Ovary (tissue), 7 donors: ENCODE measurements at regions not wholly inside any gene's neighbourhood (a gene's known extent, or its start where the extent isn't known, plus 50 kb on each side); places are given as distances from the start of the nearest gene placed in this dataset.

Experiments
- DNase-seq, 5 donors: peaks; one replicate each; pipeline ENCODE4 v3.0.0-alpha.2; 2019 to 2020
- H3K27ac ChIP-seq, 2 donors: fragments of 200-600 bp; one replicate each; pipeline versions ENCODE4 v1.5.1 to v1.8.0; 2019 to 2022
- H3K27me3 ChIP-seq: fragments of 200-600 bp; one replicate; pipeline ENCODE4 v1.8.0; 2022
- H3K36me3 ChIP-seq: fragments of 200-600 bp; sonication (generic); one replicate; pipeline ENCODE4 v1.5.1; 2019
- H3K4me1 ChIP-seq: one replicate; pipeline ENCODE4 v1.8.1; 2013; ENCODE audit warnings: mild to moderate bottlenecking, moderate library complexity; ENCODE audit not compliant: insufficient read depth
- H3K4me3 ChIP-seq: fragments of 200-600 bp; sonication (generic); one replicate; pipeline ENCODE4 v1.5.1; 2017
- H3K9me3 ChIP-seq, 2 donors: fragments of 200-600 bp in 1 of 2; sonication (generic) in 1 of 2; one replicate each; pipeline versions ENCODE4 v1.5.1 to v1.8.1; 2013 to 2019; ENCODE audit warnings: mild to moderate bottlenecking in 1 of 2, moderate library complexity in 1 of 2
- EP300 ChIP-seq: sonication (generic); formaldehyde crosslinking; IDR thresholded peaks from one replicate; pipeline ENCODE4 v1.6.1; 2017; ENCODE audit warnings: antibody characterized with exemption
- POLR2A ChIP-seq: fragments of 450-650 bp; IDR thresholded peaks from one replicate; pipeline ENCODE4 v1.6.1; 2017; ENCODE audit warnings: antibody characterized with exemption, mild to moderate bottlenecking, moderate library complexity
- WGBS, 3 donors: extraction: QIAGEN DNeasy Blood & Tissue Kit in 1 of 3; methylation state at CpG; one replicate each; pipeline versions ENCODE4 v1.1.5 to v1.1.7; 2013 to 2017; 5-methylcytosine and 5-hydroxymethylcytosine counted together
- intact Hi-C, 4 donors: fragments of 100-400 bp; cut with DNase I; formaldehyde crosslinking; loops; one replicate each; pipeline versions ENCODE4 v1.11.0 to v1.15.1; 2022 to 2023
- TF ChIP-seq, protein P1 (sequence below), 3 donors: fragments of 450-650 bp in 2 of 3; fragments of 200-600 bp in 1 of 3; IDR thresholded peaks; one replicate each; pipeline versions ENCODE4 v1.5.1 to v1.8.0; 2016 to 2022; ENCODE audit warnings: antibody characterized with exemption in 3 of 3, mild to moderate bottlenecking in 1 of 3
- donor health status: DM: no; HTN: no; CAD: no; lungs with moderate emphysema.
- donor health status: DM: no; HTN: no; CAD: no.
- donor health status: Bipolar disorder and iron deficiency.
- donor health status: DM: no; HTN: no; CAD: no.
- donor health status: DM: yes; HTN: yes; CAD: no.

DNA sequence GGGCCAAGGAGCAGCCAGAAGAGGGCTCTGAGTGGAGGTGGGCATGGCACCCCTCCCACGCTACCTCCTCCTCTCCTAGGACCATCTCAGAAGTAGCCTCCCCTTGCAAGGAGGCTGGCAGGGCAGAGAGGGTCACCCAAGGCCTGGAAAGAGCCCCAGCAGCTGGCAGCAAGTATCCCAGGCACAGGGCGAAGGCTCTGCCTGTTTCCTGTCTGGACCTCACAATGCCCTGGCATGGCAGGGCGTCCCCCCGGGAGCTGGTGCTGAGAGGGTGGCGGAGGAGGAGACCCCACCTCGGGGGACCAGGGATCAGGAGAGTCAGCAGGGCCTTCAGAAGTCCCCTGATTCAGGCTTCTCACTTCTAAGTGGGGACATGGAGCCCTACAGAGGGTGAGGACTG lies 66.2 kb upstream of the TAF1B start:
- TF ChIP-seq EP300 = no peak
- no peak for TF ChIP-seq POLR2A
- TF ChIP-seq, protein P1, sequence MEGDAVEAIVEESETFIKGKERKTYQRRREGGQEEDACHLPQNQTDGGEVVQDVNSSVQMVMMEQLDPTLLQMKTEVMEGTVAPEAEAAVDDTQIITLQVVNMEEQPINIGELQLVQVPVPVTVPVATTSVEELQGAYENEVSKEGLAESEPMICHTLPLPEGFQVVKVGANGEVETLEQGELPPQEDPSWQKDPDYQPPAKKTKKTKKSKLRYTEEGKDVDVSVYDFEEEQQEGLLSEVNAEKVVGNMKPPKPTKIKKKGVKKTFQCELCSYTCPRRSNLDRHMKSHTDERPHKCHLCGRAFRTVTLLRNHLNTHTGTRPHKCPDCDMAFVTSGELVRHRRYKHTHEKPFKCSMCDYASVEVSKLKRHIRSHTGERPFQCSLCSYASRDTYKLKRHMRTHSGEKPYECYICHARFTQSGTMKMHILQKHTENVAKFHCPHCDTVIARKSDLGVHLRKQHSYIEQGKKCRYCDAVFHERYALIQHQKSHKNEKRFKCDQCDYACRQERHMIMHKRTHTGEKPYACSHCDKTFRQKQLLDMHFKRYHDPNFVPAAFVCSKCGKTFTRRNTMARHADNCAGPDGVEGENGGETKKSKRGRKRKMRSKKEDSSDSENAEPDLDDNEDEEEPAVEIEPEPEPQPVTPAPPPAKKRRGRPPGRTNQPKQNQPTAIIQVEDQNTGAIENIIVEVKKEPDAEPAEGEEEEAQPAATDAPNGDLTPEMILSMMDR (IDR thresholded peaks at IDR 0.05) = no peak
- no peak overlapping the region for H3K4me3 ChIP-seq
- no peaks in the 10 kb centered on the region for H3K27me3 ChIP-seq
- H3K9me3 ChIP-seq = no peaks in the 10 kb centered on the region
- no peaks in the 10 kb centered on the region for H3K4me1 ChIP-seq
- H3K27ac ChIP-seq = no peak overlapping the region
- intact Hi-C loops = no loop called here
- WGBS, 3 donors = 90 to 93% (median 91%) methylated on average over 5 to 6 of the region's 6 CpGs
- H3K36me3 ChIP-seq = no peaks in the 10 kb centered on the region
- no peak for DNase-seq

DNA sequence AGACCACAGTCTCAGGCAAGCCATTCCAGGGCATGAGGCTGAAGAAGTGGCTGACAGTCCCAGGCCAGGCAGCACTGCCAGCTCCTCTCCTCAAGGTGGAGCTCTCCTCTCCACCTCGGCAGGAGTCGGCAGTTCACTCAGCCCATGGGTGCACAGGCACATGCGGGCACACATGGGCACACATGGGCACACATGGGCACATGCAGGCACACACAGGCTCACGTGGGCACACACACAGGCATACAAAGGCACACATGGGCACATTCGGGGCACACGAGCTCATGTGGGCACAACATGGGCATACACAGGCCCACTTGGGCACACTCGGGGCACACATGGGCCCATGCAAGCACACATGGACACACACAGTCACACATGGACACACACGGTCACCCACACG lies 65.3 kb upstream of the TAF1B start:
- no peak overlapping the region for H3K27ac ChIP-seq

DNA sequence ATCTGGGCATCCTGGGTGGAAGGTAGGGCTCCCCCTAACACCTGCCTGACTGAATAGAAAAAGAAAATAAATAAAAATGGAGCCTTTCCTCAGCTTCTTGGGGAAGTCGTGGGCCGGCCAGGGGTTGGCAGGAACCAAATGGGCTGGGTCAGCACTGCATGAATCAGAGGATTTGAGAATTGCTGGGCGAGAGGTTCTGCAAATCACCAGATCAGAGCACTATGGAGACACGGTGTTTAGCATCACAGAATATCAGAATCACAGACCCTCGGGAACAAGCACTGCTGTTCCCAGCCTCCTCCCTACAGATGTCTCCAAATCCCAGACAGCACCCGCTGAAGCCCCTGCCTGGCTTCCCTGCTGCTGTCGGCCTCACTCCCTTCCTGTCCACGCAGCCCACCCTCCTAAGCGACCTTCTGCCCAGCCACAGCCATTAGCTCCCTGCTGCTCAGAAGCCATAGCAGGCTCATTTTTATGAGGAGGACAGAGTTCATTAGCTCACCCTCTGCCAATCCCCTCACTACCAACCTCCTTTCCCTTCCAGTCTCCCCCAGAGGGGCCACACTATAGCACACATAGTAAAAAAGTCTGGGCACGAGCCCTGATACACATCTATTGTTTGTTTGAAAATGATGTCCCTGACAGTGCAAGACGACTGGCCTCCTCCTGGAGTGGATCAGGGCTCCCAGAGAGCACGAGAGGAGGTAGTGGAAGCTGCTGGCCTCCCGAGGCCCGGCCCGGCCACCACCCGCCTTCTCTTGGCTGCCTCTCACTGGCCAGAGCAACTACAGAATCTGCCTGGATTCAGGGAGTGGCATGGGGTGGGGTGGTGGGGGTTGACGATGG lies 64.6 kb upstream of the TAF1B start:
- no peak for DNase-seq
- intact Hi-C loops = no loop called here
- WGBS, 3 donors = 77 to 80% (median 78%) methylated on average over 17 of the region's 17 CpGs

More for the DNA sequence above, 65.3 kb upstream of the TAF1B start:
- Histone ChIP-seq H3K27me3 (no peaks in the 10 kb centered on the region), H3K4me1 (no peaks in the 10 kb centered on the region), H3K9me3 (no peaks in the 10 kb centered on the region), H3K4me3 (no peak overlapping the region), H3K36me3 (no peaks in the 10 kb centered on the region)
- TF ChIP-seq POLR2A (no peak), EP300 (no peak)
- TF ChIP-seq, protein P1 (IDR thresholded peaks at IDR 0.05) = no peak
- no peak for DNase-seq
- intact Hi-C loops = no loop called here
- WGBS, 3 donors = 82 to 92% (median 90%) methylated on average over 8 to 9 of the region's 9 CpGs

DNA sequence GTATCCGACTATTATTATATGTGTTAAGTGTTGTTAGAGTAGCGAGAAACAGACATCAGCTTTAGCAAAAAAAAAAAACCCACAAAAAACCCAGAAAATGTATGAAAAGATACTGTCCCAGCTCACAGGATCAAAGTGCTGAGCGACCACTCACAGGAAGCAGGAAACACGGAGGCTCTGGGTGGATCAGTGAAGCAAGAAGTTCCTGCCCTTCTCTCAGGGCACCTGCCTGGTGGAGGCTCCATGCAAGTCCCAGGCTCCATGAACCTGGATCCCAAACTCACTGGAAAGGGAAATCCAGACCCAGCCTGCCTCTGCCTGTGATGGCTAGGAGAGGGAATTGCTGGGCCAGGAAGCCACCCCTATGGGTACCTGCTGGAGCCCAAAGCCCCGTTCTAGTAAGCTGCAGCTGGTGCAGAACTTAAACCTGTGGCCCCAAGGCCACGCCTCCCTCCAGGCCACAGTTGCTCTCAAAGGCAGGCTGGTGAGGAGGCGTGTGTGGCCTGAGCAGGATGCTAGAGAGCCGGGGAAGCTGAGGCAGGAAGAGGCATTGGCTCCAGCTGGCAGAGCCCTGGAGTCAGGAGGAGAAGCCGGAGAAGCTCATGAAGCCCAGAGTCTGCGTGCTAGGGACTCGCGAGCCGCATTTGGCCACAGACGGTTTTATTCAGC lies 63.5 kb upstream of the TAF1B start:
- Histone ChIP-seq H3K4me3 (no peak overlapping the region), H3K27ac (no peak overlapping the region), H3K9me3 (no peaks in the 10 kb centered on the region), H3K27me3 (no peaks in the 10 kb centered on the region), H3K4me1 (no peaks in the 10 kb centered on the region), H3K36me3 (no peaks in the 10 kb centered on the region)
- TF ChIP-seq POLR2A (no peak), EP300 (no peak)
- TF ChIP-seq, protein P1 (IDR thresholded peaks at IDR 0.05) = no peak
- WGBS, 3 donors = 87 to 89% (median 88%) methylated on average over 14 of the region's 14 CpGs
- DNase-seq = no peak
- intact Hi-C loops = no loop called here

More for the DNA sequence above, 64.6 kb upstream of the TAF1B start:
- no peaks in the 10 kb centered on the region for H3K27me3 ChIP-seq
- no peaks in the 10 kb centered on the region for H3K9me3 ChIP-seq
- no peaks in the 10 kb centered on the region for H3K4me1 ChIP-seq
- no peak overlapping the region for H3K27ac ChIP-seq
- H3K36me3 ChIP-seq = no peaks in the 10 kb centered on the region
- no peak overlapping the region for H3K4me3 ChIP-seq
- TF ChIP-seq EP300 (no peak), POLR2A (no peak)
- TF ChIP-seq, protein P1 (IDR thresholded peaks at IDR 0.05) = no peak
